ENCODE measurements at regions not wholly inside any gene's neighbourhood (a gene's known extent, or its start where the extent isn't known, plus 50 kb on each side); places are given as distances from the start of the nearest gene placed in this dataset.
"Not testable (repeated sequence)": the region's sequence is repeated elsewhere in the genome, so short reads cannot be mapped to it uniquely, and the experiment has no call there.

DNA sequence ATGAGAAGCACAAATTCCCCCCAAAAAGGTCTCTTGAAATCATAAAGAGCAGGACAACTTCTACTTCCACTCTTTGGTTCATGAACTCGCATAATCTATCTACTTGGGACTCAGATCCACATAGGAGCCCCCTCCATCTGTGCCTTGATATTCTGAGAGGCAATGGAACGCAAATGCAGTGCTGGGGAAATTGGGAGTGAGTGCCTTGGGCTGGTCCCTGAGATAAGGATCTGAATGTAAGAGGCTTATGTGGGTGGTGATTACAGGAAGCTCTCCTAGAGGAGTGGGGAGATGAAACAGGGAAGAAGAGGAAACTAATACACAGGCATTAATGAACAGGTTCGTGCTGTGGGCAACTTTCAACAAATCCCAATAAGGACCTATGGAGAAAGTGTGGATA is 285.6 kb downstream of the RASEF start:
- Histone ChIP-seq H3K27ac (ENCODE audit: low read depth, low read length) (no peak overlapping the region), H3K36me3 (ENCODE audit: insufficient read depth, low read length) (no peaks in the 10 kb centered on the region; the same call in 1 of the 2 replicates), H3K27me3 (ENCODE audit: insufficient read depth, low read length) (no peaks in the 10 kb centered on the region), H3K4me3 (ENCODE audit: low read length) (no peak overlapping the region), H3K4me1 (ENCODE audit: insufficient read depth, low read length) (peaks cover 12% of the 10 kb centered on the region), H3K9me3 (ENCODE audit: insufficient read depth, low read depth, low read length) (no peaks in the 10 kb centered on the region; the same call in 1 of the 2 replicates), H3K9ac (ENCODE audit: low read depth, low read length) (no peak overlapping the region)
- WGBS, result 95% methylated on average over 3 of the region's 3 CpGs

GRCh38 chr9:82778923-82779322 is 284.0 kb downstream of the RASEF start:
- H3K9ac ChIP-seq (ENCODE audit: low read depth, low read length); H3K9me3 ChIP-seq (ENCODE audit: insufficient read depth, low read depth, low read length); H3K36me3 ChIP-seq (ENCODE audit: insufficient read depth, low read length); H3K27ac ChIP-seq (ENCODE audit: low read depth, low read length); H3K27me3 ChIP-seq (ENCODE audit: insufficient read depth, low read length); H3K4me3 ChIP-seq (ENCODE audit: low read length): not testable (repeated sequence)
- H3K4me1 ChIP-seq (ENCODE audit: insufficient read depth, low read length), result peaks cover 12% of the 10 kb centered on the region
- 97% methylated on average over 4 of the region's 4 CpGs for whole genome bisulfite sequencing

DNA sequence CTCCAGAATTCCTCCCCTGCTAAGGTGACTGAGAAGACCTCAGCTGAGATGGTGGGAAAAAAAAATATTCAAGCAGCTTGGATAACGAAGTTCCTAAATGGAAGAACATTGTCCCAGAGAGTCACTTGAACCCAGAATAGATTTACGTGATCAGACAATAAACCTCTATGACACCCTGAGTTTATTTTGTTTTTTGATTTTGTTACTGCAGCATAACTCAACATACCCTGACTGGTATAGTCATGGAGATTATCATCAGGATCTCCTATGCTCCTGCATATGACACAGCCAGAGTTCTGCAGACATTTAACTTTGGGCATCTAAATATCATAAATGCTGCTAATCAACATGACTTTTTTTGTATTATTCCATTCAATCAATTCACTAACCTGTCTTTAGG is 282.9 kb downstream of the RASEF start:
- Histone ChIP-seq H3K4me3 (ENCODE audit: low read length) (no peak overlapping the region), H3K9ac (ENCODE audit: low read depth, low read length) (no peak overlapping the region), H3K4me1 (ENCODE audit: insufficient read depth, low read length) (peaks cover 12% of the 10 kb centered on the region), H3K36me3 (ENCODE audit: insufficient read depth, low read length) (peaks cover 3% of the 10 kb centered on the region; the same call in 1 of the 2 replicates), H3K9me3 (ENCODE audit: insufficient read depth, low read depth, low read length) (peaks cover 3% of the 10 kb centered on the region), H3K27me3 (ENCODE audit: insufficient read depth, low read length) (no peaks in the 10 kb centered on the region), H3K27ac (ENCODE audit: low read depth, low read length) (no peak overlapping the region)
- 100% methylated on average over 2 of the region's 2 CpGs for WGBS

DNA sequence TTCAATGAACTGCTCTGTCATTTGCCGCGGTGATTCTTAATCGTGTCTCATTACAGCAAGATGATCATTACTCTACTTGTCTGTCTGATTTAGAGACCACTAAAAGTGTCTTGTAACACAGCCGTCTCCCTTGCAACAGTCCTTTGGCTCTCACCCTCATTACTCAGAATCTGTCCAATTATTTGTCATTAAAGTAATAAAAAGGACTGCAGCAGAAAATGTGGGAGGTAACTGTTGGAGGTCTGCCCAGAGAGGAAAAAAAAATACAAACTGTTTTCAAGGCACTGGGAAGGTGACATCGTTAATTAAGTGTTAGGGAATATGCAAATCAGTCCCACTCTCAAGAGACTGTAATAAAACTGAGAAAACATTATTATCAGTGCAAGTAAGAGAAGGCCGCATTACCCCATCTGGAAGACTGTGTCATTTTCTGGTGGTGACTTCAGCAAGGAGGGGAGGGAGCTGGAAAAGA is 281.0 kb downstream of the RASEF start:
- H3K36me3 ChIP-seq (ENCODE audit: insufficient read depth, low read length), result peaks cover 3% of the 10 kb centered on the region; the same call in 1 of the 2 replicates
- H3K27me3 ChIP-seq (ENCODE audit: insufficient read depth, low read length), result no peaks in the 10 kb centered on the region
- H3K9ac ChIP-seq (ENCODE audit: low read depth, low read length), result no peak overlapping the region
- H3K4me3 ChIP-seq (ENCODE audit: low read length), result no peak overlapping the region
- H3K9me3 ChIP-seq (ENCODE audit: insufficient read depth, low read depth, low read length), result peaks cover 3% of the 10 kb centered on the region
- WGBS, result 93% methylated on average over 6 of the region's 6 CpGs
- H3K27ac ChIP-seq (ENCODE audit: low read depth, low read length), result no peak overlapping the region
- H3K4me1 ChIP-seq (ENCODE audit: insufficient read depth, low read length), result no peaks in the 10 kb centered on the region

- Histone ChIP-seq H3K9me3 (ENCODE audit: insufficient read depth, low read depth, low read length) (peaks cover 3% of the 10 kb centered on the region), H3K4me1 (ENCODE audit: insufficient read depth, low read length) (no peaks in the 10 kb centered on the region), H3K27me3 (ENCODE audit: insufficient read depth, low read length) (no peaks in the 10 kb centered on the region), H3K36me3 (ENCODE audit: insufficient read depth, low read length) (peaks cover 3% of the 10 kb centered on the region; the same call in 1 of the 2 replicates), H3K4me3 (ENCODE audit: low read length) (no peak overlapping the region), H3K9ac (ENCODE audit: low read depth, low read length) (no peak overlapping the region), H3K27ac (ENCODE audit: low read depth, low read length) (no peak overlapping the region)
- 100% methylated on average over 1 of the region's 1 CpG for WGBS
These were observed 279.9 kb downstream of the RASEF start for GRCh38 chr9:82783045-82783444.

- WGBS, result 93% methylated on average over 1 of the region's 1 CpG
- Histone ChIP-seq H3K9ac (ENCODE audit: low read depth, low read length) (no peak overlapping the region), H3K27ac (ENCODE audit: low read depth, low read length) (no peak overlapping the region), H3K27me3 (ENCODE audit: insufficient read depth, low read length) (no peaks in the 10 kb centered on the region), H3K9me3 (ENCODE audit: insufficient read depth, low read depth, low read length) (peaks cover 3% of the 10 kb centered on the region), H3K36me3 (ENCODE audit: insufficient read depth, low read length) (peaks cover 3% of the 10 kb centered on the region; the same call in 1 of the 2 replicates), H3K4me3 (ENCODE audit: low read length) (no peak overlapping the region), H3K4me1 (ENCODE audit: insufficient read depth, low read length) (no peaks in the 10 kb centered on the region)
These were observed 278.4 kb downstream of the RASEF start for GRCh38 chr9:82784589-82784988.

- Histone ChIP-seq H3K9ac (ENCODE audit: low read depth, low read length) (no peak overlapping the region), H3K36me3 (ENCODE audit: insufficient read depth, low read length) (no peaks in the 10 kb centered on the region), H3K27me3 (ENCODE audit: insufficient read depth, low read length) (no peaks in the 10 kb centered on the region), H3K27ac (ENCODE audit: low read depth, low read length) (no peak overlapping the region), H3K4me1 (ENCODE audit: insufficient read depth, low read length) (no peaks in the 10 kb centered on the region), H3K9me3 (ENCODE audit: insufficient read depth, low read depth, low read length) (no peaks in the 10 kb centered on the region), H3K4me3 (ENCODE audit: low read length) (no peak overlapping the region)
- over 99% methylated on average over 6 of the region's 6 CpGs for WGBS
These were observed 273.7 kb downstream of the RASEF start for GRCh38 chr9:82789155-82789824.

DNA sequence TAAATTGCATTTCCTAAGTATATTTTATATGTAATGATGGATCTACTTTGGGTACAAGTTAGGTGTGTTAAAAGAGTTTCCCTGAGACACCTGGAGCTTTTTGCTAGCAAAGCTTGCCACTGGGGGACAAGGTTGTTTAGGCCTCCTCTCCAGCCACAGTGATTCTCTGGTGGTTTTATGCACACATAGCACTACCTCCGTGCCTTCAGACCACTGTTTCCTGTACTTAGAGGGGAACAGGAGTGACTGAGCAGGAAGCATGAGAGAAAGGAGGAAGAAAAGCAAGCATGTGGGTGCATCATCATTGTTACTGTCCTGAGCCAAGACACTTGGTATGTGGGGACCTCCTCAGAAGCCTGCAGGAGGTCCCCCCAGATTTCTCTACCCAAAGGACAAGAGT is 272.1 kb downstream of the RASEF start:
- WGBS, result 77% methylated on average over 1 of the region's 1 CpG
- H3K9ac ChIP-seq (ENCODE audit: low read depth, low read length), result no peak overlapping the region
- H3K9me3 ChIP-seq (ENCODE audit: insufficient read depth, low read depth, low read length), result no peaks in the 10 kb centered on the region
- no peaks in the 10 kb centered on the region for H3K36me3 ChIP-seq (ENCODE audit: insufficient read depth, low read length)
- H3K4me1 ChIP-seq (ENCODE audit: insufficient read depth, low read length), result no peaks in the 10 kb centered on the region
- no peaks in the 10 kb centered on the region for H3K27me3 ChIP-seq (ENCODE audit: insufficient read depth, low read length)
- no peak overlapping the region for H3K4me3 ChIP-seq (ENCODE audit: low read length)
- no peak overlapping the region for H3K27ac ChIP-seq (ENCODE audit: low read depth, low read length)

GRCh38 chr9:82791692-82792091 is 271.2 kb downstream of the RASEF start:
- Histone ChIP-seq H3K9ac (ENCODE audit: low read depth, low read length) (no peak overlapping the region), H3K27me3 (ENCODE audit: insufficient read depth, low read length) (no peaks in the 10 kb centered on the region), H3K36me3 (ENCODE audit: insufficient read depth, low read length) (no peaks in the 10 kb centered on the region), H3K9me3 (ENCODE audit: insufficient read depth, low read depth, low read length) (no peaks in the 10 kb centered on the region), H3K4me3 (ENCODE audit: low read length) (no peak overlapping the region), H3K27ac (ENCODE audit: low read depth, low read length) (no peak overlapping the region), H3K4me1 (ENCODE audit: insufficient read depth, low read length) (no peaks in the 10 kb centered on the region)
- 91% methylated on average over 1 of the region's 2 CpGs for WGBS

- no peak overlapping the region for H3K27ac ChIP-seq (ENCODE audit: low read depth, low read length)
- H3K9ac ChIP-seq (ENCODE audit: low read depth, low read length), result no peak overlapping the region
- H3K27me3 ChIP-seq (ENCODE audit: insufficient read depth, low read length), result no peaks in the 10 kb centered on the region
- no peak overlapping the region for H3K4me3 ChIP-seq (ENCODE audit: low read length)
- WGBS, result 80% methylated on average over 3 of the region's 3 CpGs
- H3K36me3 ChIP-seq (ENCODE audit: insufficient read depth, low read length), result no peaks in the 10 kb centered on the region
- no peaks in the 10 kb centered on the region for H3K9me3 ChIP-seq (ENCODE audit: insufficient read depth, low read depth, low read length)
- H3K4me1 ChIP-seq (ENCODE audit: insufficient read depth, low read length), result no peaks in the 10 kb centered on the region
These were observed 265.4 kb downstream of the RASEF start for GRCh38 chr9:82797534-82797933.

DNA sequence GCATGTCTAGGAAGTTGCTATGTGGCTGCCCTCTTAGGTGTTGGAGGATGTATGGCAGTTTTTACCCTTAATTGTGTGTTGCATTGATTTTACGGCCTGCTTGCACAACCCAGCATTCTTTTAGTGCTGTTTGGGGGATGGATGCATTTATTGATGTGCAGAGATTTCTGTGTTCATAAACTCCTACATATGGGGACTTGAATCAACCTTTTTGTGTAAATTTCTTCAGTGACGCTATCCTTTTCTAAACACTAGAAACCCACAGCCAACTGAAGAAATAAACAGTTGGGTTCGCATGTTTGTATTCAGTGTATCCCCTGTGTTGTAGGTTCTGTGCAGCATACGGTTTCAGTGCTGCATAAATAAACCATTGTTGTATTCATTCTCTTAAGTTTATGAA is 263.7 kb downstream of the RASEF start:
- Histone ChIP-seq H3K4me3 (ENCODE audit: low read length) (no peak overlapping the region), H3K27me3 (ENCODE audit: insufficient read depth, low read length) (no peaks in the 10 kb centered on the region), H3K27ac (ENCODE audit: low read depth, low read length) (no peak overlapping the region), H3K4me1 (ENCODE audit: insufficient read depth, low read length) (no peaks in the 10 kb centered on the region), H3K9ac (ENCODE audit: low read depth, low read length) (no peak overlapping the region), H3K36me3 (ENCODE audit: insufficient read depth, low read length) (no peaks in the 10 kb centered on the region), H3K9me3 (ENCODE audit: insufficient read depth, low read depth, low read length) (no peaks in the 10 kb centered on the region)
- 100% methylated on average over 4 of the region's 4 CpGs for WGBS

DNA sequence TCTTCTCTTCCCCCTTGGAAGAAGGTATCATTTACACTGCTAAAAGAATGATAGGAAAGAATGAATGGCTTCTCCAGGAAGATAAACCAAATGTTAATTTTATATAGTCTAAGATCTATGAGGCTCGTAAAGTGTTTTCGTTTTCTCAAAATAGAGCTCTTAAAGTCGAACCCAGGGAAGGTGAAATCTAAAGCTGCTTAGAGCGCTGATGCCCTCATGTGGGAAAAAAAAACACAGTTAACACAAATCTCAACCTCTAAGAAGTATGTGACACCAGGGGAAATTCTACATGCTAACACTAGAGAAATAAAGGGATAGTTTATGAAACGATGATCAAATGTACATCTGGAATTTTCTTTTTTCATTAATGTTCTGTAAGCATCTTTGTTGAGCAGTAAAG is 257.9 kb downstream of the RASEF start:
- Histone ChIP-seq H3K9ac (ENCODE audit: low read depth, low read length) (no peak overlapping the region), H3K4me1 (ENCODE audit: insufficient read depth, low read length) (peaks cover 26% of the 10 kb centered on the region), H3K9me3 (ENCODE audit: insufficient read depth, low read depth, low read length) (no peaks in the 10 kb centered on the region), H3K36me3 (ENCODE audit: insufficient read depth, low read length) (no peaks in the 10 kb centered on the region), H3K4me3 (ENCODE audit: low read length) (no peak overlapping the region), H3K27me3 (ENCODE audit: insufficient read depth, low read length) (no peaks in the 10 kb centered on the region), H3K27ac (ENCODE audit: low read depth, low read length) (no peak overlapping the region)
- WGBS, result 88% methylated on average over 5 of the region's 5 CpGs

Measured in HUES64 (cell line).